ENCODE measurements at regions not wholly inside any gene's neighbourhood (a gene's known extent, or its start where the extent isn't known, plus 50 kb on each side); places are given as distances from the start of the nearest gene placed in this dataset.

DNA sequence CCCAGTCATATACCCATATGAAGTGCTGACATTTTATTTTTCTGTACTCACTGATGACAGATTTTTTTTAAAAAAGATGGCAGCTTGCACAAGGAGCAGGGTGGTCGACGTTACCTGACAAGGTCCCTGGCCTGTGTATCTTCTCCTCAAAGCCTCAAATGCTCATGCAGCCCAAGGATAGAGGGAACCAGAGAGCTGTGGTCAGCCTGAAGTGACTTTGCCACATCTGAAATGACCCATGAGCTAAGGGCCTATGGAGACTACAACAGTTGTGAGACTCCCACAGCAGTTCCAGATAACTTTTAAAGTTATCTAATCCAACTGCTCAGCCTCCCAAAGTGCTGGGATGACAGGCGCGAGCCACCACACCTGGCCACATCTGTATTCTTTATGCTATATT, 131.1 kb downstream of the GLUL start:
- no peaks in the 10 kb centered on the region for H3K27me3 ChIP-seq (ENCODE audit: control insufficient read depth, insufficient read depth, low read length)
- no peaks in the 10 kb centered on the region for H3K79me2 ChIP-seq (ENCODE audit: control insufficient read depth, insufficient read depth, low read length)
- H3K4me2 ChIP-seq (ENCODE audit: extremely low read depth, insufficient read depth, low read length): no peak overlapping the region
- no peaks in the 10 kb centered on the region for H3K36me3 ChIP-seq (ENCODE audit: control insufficient read depth, insufficient read depth, low read length)
- no peak overlapping the region for H2AFZ ChIP-seq (ENCODE audit: low read length)
- no peaks in the 10 kb centered on the region for H3K4me1 ChIP-seq (ENCODE audit: control insufficient read depth, extremely low read depth, insufficient read depth, low read length)
- H3K9ac ChIP-seq (ENCODE audit: insufficient read depth, low read length): no peak overlapping the region
- H4K20me1 ChIP-seq (ENCODE audit: control insufficient read depth, extremely low read depth, insufficient read depth, low read length): no peaks in the 10 kb centered on the region
- no peak for DNase-seq (ENCODE audit: low read depth in 2 of 2)
- H3K9me3 ChIP-seq (ENCODE audit: control insufficient read depth, insufficient read depth, low read depth, low read length): no peaks in the 10 kb centered on the region
- TF ChIP-seq, protein P1, sequence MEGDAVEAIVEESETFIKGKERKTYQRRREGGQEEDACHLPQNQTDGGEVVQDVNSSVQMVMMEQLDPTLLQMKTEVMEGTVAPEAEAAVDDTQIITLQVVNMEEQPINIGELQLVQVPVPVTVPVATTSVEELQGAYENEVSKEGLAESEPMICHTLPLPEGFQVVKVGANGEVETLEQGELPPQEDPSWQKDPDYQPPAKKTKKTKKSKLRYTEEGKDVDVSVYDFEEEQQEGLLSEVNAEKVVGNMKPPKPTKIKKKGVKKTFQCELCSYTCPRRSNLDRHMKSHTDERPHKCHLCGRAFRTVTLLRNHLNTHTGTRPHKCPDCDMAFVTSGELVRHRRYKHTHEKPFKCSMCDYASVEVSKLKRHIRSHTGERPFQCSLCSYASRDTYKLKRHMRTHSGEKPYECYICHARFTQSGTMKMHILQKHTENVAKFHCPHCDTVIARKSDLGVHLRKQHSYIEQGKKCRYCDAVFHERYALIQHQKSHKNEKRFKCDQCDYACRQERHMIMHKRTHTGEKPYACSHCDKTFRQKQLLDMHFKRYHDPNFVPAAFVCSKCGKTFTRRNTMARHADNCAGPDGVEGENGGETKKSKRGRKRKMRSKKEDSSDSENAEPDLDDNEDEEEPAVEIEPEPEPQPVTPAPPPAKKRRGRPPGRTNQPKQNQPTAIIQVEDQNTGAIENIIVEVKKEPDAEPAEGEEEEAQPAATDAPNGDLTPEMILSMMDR (conservative IDR thresholded peaks at IDR 0.05 in 1 of 2, IDR thresholded peaks at IDR 0.05 in 1 of 2; ENCODE audit: low read depth in 1 of 2, low read length in 2 of 2): no peak
- no peak for TF ChIP-seq EZH2 (IDR thresholded peaks at IDR 0.05; ENCODE audit: low read length, missing control alignments)
- H3K4me3 ChIP-seq (replicated peaks in 1 of 4; ENCODE audit: control extremely low read depth in 1 of 4, insufficient read depth in 1 of 4, low read depth in 3 of 4, low read length in 4 of 4): no peak overlapping the region
- no peak overlapping the region for H3K27ac ChIP-seq (ENCODE audit: insufficient read depth, low read length)

DNA sequence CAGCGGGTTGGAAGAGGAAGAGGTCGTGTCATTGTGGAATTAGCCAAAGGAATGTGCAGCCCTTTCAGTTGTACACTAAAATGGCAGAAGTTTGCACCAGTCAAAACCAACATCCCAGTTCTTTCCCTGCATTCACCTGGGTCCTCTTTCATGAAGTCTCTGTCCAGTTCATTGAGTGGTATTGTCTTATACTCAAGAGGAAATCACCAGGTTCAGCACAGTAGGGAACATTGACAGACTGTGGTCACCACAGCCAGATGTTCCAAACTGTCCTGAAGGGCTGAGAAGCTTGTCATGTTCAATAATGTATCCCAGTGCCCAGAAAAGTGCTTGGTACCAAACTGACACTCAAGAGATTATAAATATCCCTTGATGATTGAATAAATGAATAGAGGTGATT, 131.6 kb downstream of the GLUL start:
- no peak for DNase-seq (ENCODE audit: low read depth in 2 of 2)
- H2AFZ ChIP-seq (ENCODE audit: low read length): no peak overlapping the region
- H3K4me1 ChIP-seq (ENCODE audit: control insufficient read depth, extremely low read depth, insufficient read depth, low read length): no peaks in the 10 kb centered on the region

DNA sequence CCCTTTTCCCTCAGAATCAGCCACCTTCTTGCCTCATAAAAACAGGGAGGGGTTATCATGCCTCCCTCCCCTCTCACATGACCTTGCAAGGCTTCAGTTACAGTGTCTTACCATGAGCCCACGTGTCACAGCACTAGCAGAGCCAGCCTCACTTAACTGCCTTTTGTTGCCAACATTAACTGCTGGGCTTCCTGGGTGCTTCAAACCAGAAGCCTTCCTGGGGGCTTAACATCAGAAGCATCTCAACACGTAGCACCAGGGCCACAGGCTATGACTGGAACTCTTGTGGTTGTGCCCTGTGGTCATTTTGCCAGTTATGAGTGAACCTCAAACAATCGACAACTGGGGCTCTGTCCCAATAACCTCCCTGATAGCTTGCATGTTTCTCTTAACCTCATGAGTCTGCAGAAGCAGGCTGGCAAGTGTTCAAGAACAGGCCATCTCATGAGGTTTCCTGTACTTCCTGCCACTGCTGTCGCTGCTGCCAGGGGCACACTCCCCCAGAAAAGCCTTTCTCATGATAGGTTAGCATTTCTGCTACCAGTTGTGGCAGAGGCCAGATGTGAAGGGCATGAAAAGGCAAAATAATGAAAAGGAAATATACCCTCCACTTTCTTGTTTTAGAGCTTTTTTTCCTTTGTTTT, 132.2 kb downstream of the GLUL start:
- DNase-seq (ENCODE audit: low read depth in 2 of 2): peak; percentile 12 to 58
- no peak overlapping the region for H3K4me3 ChIP-seq (replicated peaks in 1 of 4; ENCODE audit: control extremely low read depth in 1 of 4, insufficient read depth in 1 of 4, low read depth in 3 of 4, low read length in 4 of 4)
- no peak overlapping the region for H3K4me2 ChIP-seq (ENCODE audit: extremely low read depth, insufficient read depth, low read length)

More for the DNA sequence above, 131.6 kb downstream of the GLUL start:
- H3K4me2 ChIP-seq (ENCODE audit: extremely low read depth, insufficient read depth, low read length): no peak overlapping the region
- no peak overlapping the region for H3K27ac ChIP-seq (ENCODE audit: insufficient read depth, low read length)
- H3K4me3 ChIP-seq (replicated peaks in 1 of 4; ENCODE audit: control extremely low read depth in 1 of 4, insufficient read depth in 1 of 4, low read depth in 3 of 4, low read length in 4 of 4): no peak overlapping the region
- no peaks in the 10 kb centered on the region for H3K36me3 ChIP-seq (ENCODE audit: control insufficient read depth, insufficient read depth, low read length)
- no peaks in the 10 kb centered on the region for H3K79me2 ChIP-seq (ENCODE audit: control insufficient read depth, insufficient read depth, low read length)
- TF ChIP-seq, protein P1 (conservative IDR thresholded peaks at IDR 0.05 in 1 of 2, IDR thresholded peaks at IDR 0.05 in 1 of 2; ENCODE audit: low read depth in 1 of 2, low read length in 2 of 2): no peak
- no peak overlapping the region for H3K9ac ChIP-seq (ENCODE audit: insufficient read depth, low read length)
- H4K20me1 ChIP-seq (ENCODE audit: control insufficient read depth, extremely low read depth, insufficient read depth, low read length): no peaks in the 10 kb centered on the region
- no peaks in the 10 kb centered on the region for H3K27me3 ChIP-seq (ENCODE audit: control insufficient read depth, insufficient read depth, low read length)
- no peaks in the 10 kb centered on the region for H3K9me3 ChIP-seq (ENCODE audit: control insufficient read depth, insufficient read depth, low read depth, low read length)

More for the DNA sequence above, 132.2 kb downstream of the GLUL start:
- no peak overlapping the region for H2AFZ ChIP-seq (ENCODE audit: low read length)
- H3K9ac ChIP-seq (ENCODE audit: insufficient read depth, low read length): no peak overlapping the region
- TF ChIP-seq, protein P1 (conservative IDR thresholded peaks at IDR 0.05 in 1 of 2, IDR thresholded peaks at IDR 0.05 in 1 of 2; ENCODE audit: low read depth in 1 of 2, low read length in 2 of 2): no peak
- no peak for TF ChIP-seq EZH2 (IDR thresholded peaks at IDR 0.05; ENCODE audit: low read length, missing control alignments)
- H3K36me3 ChIP-seq (ENCODE audit: control insufficient read depth, insufficient read depth, low read length): no peaks in the 10 kb centered on the region
- H3K4me1 ChIP-seq (ENCODE audit: control insufficient read depth, extremely low read depth, insufficient read depth, low read length): no peaks in the 10 kb centered on the region
- H3K27ac ChIP-seq (ENCODE audit: insufficient read depth, low read length): no peak overlapping the region
- no peaks in the 10 kb centered on the region for H3K27me3 ChIP-seq (ENCODE audit: control insufficient read depth, insufficient read depth, low read length)
- no peaks in the 10 kb centered on the region for H3K9me3 ChIP-seq (ENCODE audit: control insufficient read depth, insufficient read depth, low read depth, low read length)
- no peaks in the 10 kb centered on the region for H3K79me2 ChIP-seq (ENCODE audit: control insufficient read depth, insufficient read depth, low read length)
- H4K20me1 ChIP-seq (ENCODE audit: control insufficient read depth, extremely low read depth, insufficient read depth, low read length): no peaks in the 10 kb centered on the region
